HuH-7.5 (cell line): ENCODE measurements at regions not wholly inside any gene's neighbourhood (a gene's known extent, or its start where the extent isn't known, plus 50 kb on each side); places are given as distances from the start of the nearest gene placed in this dataset.

ENCODE experiments used
- DNase-seq: peaks from one replicate; pipeline ENCODE4 v3.0.0; 2011; ENCODE audit warnings: low spot score

DNA sequence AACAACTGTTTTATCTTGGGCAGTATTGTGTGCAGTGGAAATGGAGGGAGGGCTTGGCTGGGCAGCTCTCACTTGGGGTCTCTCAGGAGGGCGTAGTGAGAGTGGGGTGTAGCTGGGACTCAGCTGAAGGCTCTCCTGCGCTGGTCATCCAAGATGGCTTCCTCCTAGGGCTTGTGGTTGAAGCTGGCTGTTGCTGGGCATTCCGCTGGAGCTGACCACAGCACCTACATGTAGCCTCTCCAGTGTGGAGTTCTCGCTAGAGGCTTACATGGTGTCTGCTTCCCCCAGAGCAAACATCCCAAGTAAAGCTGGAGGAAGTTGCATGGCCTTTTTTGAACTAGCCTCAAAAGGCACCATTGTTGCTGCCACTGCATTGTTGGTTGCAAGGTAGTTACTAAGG lies 344.1 kb upstream of the MARCKS start:
- DNase-seq, result no peak

DNA sequence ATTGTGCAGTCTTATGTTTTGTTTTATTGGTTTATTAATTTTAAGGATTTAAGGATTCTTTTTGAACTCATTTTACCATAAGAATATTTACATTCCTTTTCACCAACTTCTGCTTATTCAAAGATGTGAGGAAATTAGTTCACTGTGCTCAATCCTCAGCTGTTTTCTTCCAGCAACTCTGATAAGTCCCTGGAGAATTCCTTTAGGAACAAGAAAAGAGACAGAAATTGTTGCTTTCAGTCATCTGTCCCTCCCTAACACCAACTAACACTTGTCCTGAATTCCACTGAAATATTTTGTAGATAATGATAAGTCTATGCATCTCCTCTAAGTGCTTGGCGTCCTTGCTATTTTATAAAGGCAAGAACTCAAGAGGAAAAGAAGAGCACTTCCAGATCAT lies 334.8 kb upstream of the MARCKS start:
- no peak for DNase-seq

- DNase-seq, result no peak
These were observed 332.3 kb upstream of the MARCKS start for GRCh38 chr6:113524826-113525225.

GRCh38 chr6:113526553-113526952 lies 330.6 kb upstream of the MARCKS start:
- no peak for DNase-seq

- no peak for DNase-seq
These were observed 330.1 kb upstream of the MARCKS start for GRCh38 chr6:113526995-113527394.

DNA sequence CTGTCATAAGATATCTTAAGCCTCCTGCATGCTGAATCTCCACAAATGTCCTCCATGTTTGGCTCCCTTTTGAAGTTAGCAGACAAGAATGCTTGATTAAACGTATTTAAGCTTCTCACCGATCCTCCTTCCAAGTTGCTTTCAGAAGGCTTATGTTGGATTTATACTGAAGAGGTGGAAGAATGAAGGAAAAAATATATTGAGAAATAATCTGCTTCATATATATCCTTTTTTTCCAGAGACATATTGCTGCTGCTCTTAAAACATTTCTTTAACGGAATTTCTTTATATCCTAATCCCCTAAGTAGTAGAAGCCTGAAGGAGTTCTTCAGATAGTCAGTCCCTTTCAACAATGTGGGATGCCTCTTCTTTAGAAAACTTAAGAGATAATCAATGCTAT lies 329.0 kb upstream of the MARCKS start:
- no peak for DNase-seq

GRCh38 chr6:113529196-113529595 lies 327.9 kb upstream of the MARCKS start:
- no peak for DNase-seq

DNA sequence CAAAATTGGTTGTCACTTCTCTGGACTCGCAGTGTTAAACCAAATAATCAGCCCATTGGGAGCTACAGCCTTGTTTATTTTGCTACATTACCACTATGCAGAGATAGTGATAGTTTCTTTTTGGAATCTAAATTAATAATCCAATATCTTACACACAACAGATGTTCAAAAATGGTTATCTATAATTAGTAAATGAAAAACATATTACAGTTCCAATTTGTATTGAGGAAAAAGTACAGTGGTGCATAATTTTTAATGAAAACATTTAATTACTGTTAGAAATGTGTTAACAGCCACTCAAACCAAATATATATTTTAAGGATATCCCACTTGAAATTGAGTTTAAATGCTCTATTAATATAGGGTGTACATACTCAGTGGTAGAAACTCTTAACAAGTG lies 327.3 kb upstream of the MARCKS start:
- DNase-seq, result no peak

DNA sequence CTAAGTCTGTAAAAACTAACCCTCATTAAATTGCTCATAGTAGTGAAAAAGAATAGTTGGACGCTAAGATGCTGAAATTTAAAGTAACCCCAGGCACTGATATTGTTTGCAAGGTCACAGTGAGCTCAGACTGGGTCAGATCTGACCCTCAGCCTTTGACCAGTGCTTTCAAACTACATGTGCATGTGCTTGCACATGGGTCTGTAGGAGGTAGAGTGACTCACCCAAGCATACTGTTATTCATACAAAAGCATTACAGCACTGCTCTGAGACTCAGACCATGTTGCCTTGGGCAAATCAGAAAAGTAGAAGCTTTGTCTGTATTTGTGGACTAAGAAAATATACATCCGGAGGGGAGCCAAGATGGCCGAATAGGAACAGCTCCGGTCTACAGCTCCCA lies 326.4 kb upstream of the MARCKS start:
- DNase-seq, result peak; percentile 35

DNA sequence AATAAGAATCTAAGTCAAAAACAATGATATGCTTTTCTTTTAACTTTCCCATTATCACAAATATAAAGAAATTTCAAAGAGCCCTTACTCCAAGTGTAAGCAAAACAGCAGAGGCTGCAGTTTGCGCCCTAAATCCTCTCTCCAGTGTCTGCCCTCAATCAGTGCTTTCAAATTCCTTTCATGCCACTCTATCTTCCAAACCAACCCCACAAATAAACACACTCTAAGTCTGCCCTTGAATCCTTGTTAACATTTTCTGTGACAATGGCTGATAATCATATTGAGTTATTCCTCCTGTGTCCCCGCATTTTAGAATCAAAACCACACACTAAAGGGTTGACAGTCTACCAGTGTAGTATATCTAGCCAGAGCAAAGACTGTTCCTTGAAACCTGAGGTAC lies 317.9 kb upstream of the MARCKS start:
- DNase-seq, result no peak

- DNase-seq, result no peak
These were observed 317.5 kb upstream of the MARCKS start for GRCh38 chr6:113539623-113540022.

- DNase-seq, result no peak
These were observed 316.7 kb upstream of the MARCKS start for GRCh38 chr6:113540466-113540865.

DNA sequence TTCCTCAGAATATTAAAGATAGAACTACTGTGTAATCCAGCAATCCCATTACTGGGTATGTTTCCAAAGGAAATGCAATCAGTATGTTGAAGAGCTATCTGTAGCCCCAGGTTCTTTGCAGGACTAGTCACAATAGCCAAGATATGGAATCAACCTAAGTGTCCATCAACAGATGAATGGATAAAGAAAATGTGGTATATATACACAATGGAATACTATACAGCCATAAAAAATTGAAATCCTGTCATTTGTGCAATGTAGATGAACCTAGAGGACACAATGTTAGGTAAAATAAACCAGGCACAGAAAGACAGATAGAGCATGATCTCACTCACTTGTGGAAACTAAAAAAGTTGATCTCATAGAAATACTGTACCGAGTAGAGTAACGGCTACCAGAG lies 306.0 kb upstream of the MARCKS start:
- DNase-seq, result no peak

DNA sequence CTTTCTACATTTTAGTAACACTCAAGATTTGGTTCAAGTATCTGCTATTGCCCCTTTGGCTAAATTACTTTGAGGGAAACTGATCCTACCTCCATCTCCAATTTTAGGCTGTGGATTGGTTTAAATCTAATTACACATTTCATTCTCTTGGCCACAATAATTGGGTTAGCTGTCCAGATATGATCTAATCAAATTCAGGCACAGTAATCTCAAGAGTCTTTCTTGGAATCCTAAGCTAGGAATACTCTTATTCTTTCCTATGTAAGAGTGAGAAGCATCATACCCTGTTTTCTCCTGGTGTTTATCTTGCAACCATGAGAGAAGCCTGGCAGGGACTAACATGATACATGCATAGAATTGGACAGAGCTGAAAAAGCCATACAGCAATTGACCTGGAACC lies 300.4 kb upstream of the MARCKS start:
- DNase-seq, result no peak

- DNase-seq, result no peak
These were observed 298.7 kb upstream of the MARCKS start for GRCh38 chr6:113558431-113558830.

GRCh38 chr6:113558966-113559365 lies 298.2 kb upstream of the MARCKS start:
- DNase-seq, result no peak

DNA sequence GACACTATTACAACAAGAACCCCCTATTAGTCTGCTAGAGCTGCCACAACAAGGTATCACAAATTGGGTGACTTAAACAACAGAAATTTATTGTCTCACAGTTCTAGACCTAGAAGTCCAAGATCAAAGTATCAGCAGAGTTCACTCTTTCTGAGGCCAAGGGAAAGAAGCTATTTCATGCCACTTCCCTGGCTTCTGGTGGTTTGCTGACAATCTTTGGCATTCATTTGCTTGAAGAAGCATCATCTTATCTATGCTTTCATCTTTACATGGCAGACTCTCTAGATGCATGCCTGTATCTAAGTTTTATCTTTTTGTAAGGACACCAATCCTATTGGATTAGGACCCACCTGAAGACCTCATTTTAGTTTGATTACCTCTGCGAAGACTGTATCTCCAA lies 296.8 kb upstream of the MARCKS start:
- no peak for DNase-seq

DNA sequence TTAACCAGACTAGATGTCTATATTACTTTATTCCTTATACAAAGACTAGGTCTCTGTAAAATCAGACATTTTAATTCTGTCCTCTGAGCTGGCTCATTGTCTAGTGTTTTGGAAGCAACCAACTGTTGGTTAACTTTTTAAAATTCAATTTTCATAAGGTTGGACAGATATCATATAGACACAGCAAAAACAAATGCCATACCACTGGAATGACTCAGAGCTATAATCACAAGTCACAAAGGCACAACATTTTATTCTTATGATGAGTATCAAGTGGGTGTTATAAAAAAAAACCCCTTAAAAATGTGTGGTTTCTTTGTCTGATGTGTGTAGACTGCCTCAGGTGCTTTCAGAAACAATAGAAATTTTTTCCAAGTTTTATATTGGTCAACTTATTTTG lies 296.2 kb upstream of the MARCKS start:
- DNase-seq, result no peak

DNA sequence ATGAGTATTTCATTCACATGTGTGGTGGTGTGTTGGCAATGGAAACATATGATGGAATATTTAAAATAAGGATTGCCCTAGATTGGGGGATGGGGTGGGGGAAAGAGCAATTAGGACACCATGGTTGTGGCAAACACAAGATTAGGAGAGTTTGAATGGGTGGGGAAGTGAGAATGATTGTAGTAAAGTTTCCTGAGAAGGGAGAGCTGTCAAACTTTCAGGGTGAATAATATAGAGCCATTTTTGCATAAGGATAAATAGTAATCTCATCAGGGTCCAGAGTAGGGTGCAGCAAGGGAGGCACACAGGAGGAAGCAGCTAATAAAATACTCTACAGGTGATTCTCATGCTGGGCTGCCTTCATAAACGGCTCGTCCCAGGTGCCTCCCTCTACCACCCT lies 294.9 kb upstream of the MARCKS start:
- no peak for DNase-seq

- peak; percentile 11 for DNase-seq
These were observed 292.6 kb upstream of the MARCKS start for GRCh38 chr6:113564371-113565171.

DNA sequence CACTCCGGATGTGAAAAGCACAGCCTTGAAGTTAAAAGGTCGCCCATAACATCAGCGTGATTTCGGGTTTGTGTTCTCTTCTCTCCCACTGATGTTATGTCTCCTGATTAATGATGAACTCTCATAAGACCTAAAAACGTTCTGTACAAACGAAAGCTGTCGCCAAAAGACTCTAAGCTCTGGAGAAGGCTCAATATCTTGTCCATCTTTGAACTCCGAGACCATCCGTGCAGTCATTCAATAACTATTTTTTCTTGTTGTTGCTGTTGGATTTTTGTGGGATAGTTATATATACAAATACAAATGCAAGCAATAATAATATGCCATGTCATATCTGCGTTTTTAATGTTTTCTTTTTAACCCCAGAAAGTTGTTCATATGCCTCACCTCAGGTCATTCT lies 291.8 kb upstream of the MARCKS start:
- DNase-seq, result no peak

GRCh38 chr6:113570161-113570560 lies 287.0 kb upstream of the MARCKS start:
- DNase-seq, result no peak

DNA sequence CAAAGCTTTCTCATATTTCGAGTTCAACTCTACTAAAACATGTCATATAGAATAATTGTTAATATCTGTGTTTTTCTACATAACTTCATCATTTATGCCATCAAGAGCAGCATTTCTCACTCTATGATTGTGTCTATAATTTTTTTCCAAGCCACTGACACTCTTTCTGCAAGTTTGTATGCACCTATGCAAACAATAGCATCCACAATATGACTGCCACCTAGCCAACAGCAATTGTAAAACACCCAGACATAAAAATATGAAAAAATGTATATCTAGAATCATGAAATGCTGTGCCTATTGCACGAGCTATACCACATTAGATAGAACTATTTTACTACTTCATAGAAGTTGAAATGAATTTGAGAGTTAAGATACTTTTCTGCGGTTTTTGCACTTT lies 286.5 kb upstream of the MARCKS start:
- DNase-seq, result no peak

DNA sequence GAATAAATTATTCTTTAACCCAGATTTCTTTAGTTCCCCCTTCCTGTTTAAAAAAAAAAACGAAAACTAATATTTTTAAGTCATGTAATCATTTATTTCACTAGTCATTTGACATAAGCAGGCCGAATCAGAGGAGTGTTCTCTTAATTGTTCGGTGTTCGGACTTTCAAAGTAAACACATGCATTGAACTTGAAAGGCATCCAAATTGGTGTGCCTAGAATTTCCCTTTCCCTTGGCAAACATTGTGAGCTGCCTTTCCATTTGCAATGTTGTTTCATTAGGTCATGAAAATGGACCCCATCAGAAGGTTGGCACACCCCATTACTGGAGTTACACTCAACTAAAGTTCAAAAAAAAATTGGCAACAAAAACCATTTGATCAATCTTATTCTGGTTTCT lies 283.0 kb upstream of the MARCKS start:
- no peak for DNase-seq

- DNase-seq, result no peak
These were observed 280.8 kb upstream of the MARCKS start for GRCh38 chr6:113576310-113576709.
